ENCODE measurements at regions not wholly inside any gene's neighbourhood (a gene's known extent, or its start where the extent isn't known, plus 50 kb on each side); places are given as distances from the start of the nearest gene placed in this dataset.
"Not testable (repeated sequence)": the region's sequence is repeated elsewhere in the genome, so short reads cannot be mapped to it uniquely, and the experiment has no call there.

- H3K27ac ChIP-seq: no peak overlapping the region
- TF ChIP-seq CTCF (conservative IDR thresholded peaks at IDR 0.05): no peak
These were observed 624.0 kb downstream of the MID1IP1 start for GRCh38 chrX:39425124-39425806.

DNA sequence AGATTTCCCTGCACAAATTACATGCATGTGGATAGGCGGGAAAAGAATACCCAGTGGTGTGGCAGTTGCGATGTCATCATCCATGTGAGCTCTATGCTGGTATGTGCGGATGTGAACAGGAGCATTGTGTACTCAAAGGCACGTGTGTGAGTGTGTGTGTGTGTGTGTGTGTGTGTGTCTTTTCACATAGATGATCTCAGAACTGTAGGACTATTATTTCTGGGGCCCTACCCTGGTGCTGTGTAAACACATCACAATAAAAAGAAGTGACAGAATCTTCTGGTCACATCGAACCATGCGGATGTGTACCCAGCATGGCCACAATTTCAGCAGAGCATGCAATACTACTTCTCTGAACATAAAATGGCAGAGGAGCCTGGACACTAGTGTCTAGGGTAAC is 624.8 kb downstream of the MID1IP1 start:
- no peak overlapping the region for H3K27ac ChIP-seq
- TF ChIP-seq CTCF (conservative IDR thresholded peaks at IDR 0.05): no peak

DNA sequence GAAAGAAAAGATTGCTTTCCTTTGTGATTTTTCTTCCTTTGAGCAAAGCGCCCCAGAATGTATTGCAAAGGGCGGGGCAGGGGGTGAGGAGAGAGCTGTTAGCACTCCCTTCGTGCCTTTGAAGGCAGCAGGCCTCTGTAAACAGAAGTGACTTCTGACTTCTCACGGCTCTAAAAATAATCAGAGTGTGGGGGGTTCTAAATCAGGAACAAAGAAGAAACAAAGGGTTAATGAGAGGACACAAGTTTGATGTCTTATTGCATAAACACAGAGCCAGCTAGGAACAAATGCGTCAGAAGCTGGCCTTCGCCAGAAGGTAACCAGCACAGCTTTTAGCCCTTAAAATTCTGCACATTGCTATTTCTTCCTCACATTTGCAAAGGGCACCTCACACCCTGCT is 626.2 kb downstream of the MID1IP1 start:
- no peak for TF ChIP-seq CTCF (conservative IDR thresholded peaks at IDR 0.05)

GRCh38 chrX:39427906-39428305 is 626.6 kb downstream of the MID1IP1 start:
- H3K27ac ChIP-seq: no peak overlapping the region
- TF ChIP-seq CTCF (conservative IDR thresholded peaks at IDR 0.05): no peak

More for the DNA sequence above, 626.2 kb downstream of the MID1IP1 start:
- H3K27ac ChIP-seq: no peak overlapping the region

GRCh38 chrX:39430551-39430950 is 629.3 kb downstream of the MID1IP1 start:
- H3K27ac ChIP-seq: no peak overlapping the region
- TF ChIP-seq CTCF (conservative IDR thresholded peaks at IDR 0.05): no peak

- TF ChIP-seq CTCF (conservative IDR thresholded peaks at IDR 0.05): no peak
- no peak overlapping the region for H3K27ac ChIP-seq
These were observed 630.6 kb downstream of the MID1IP1 start for GRCh38 chrX:39431893-39432292.

- not testable (repeated sequence) for H3K27ac ChIP-seq
These were observed 633.4 kb downstream of the MID1IP1 start for GRCh38 chrX:39434671-39435070.

DNA sequence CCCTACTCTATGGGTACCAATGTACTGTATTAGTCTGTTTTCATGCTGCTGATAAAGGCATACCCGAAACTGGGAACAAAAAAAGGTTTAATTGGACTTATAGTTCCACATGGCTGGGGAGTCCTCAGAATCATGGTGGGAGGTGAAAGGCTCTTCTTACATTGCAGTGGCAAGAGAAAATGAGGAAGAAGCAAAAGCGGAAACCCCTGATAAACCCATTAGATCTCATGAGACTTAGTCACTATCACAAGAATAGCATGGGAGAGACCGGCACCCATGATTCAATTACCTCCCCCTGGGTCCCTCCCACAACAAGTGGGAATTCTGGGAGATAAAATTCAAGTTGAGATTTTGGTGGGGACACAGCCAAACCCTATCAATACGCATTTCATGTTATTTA is 635.3 kb downstream of the MID1IP1 start:
- H3K27ac ChIP-seq: not testable (repeated sequence)

Measured in VCaP (cell line).